ENCODE measurements at regions not wholly inside any gene's neighbourhood (a gene's known extent, or its start where the extent isn't known, plus 50 kb on each side); places are given as distances from the start of the nearest gene placed in this dataset.

- no peak for FAIRE-seq
- H2AFZ ChIP-seq (ENCODE audit: low read depth, low read length) = no peak overlapping the region
- H3K9me3 ChIP-seq (replicated peaks; ENCODE audit: control insufficient read depth, insufficient read depth, low read length) = no peaks in the 10 kb centered on the region
- no peak overlapping the region for H3K27ac ChIP-seq (ENCODE audit: insufficient read depth, low read depth, low read length)
- H3K4me3 ChIP-seq (replicated peaks in 1 of 3; ENCODE audit: insufficient read depth in 1 of 3, low read depth in 1 of 3, low read length in 3 of 3) = no peak overlapping the region
- H3K27me3 ChIP-seq (ENCODE audit: control insufficient read depth in 2 of 2, insufficient read depth in 2 of 2, low read length in 2 of 2) = no peaks in the 10 kb centered on the region
- H3K9ac ChIP-seq (replicated peaks; ENCODE audit: extremely low read depth, insufficient read depth, low read length) = no peak overlapping the region
- dilution Hi-C loops (cut with MboI; ENCODE audit: extremely low pct_ligation_motif_present, low sequenced_read_pairs) = no loop called here
- no peak overlapping the region for H3K4me2 ChIP-seq (ENCODE audit: insufficient read depth, low read length)
- intact Hi-C loops (cut with micrococcal nuclease) = no loop called here
- DNase-seq (ENCODE audit: low read depth, low spot score) = no peak
- no peaks in the 10 kb centered on the region for H3K4me1 ChIP-seq (ENCODE audit: control insufficient read depth, extremely low read depth, insufficient read depth, low read length)
- TF ChIP-seq MAX (IDR thresholded peaks at IDR 0.05; ENCODE audit: insufficient read depth, insufficient read length) = no peak
- no peak for TF ChIP-seq GATA2 (IDR thresholded peaks at IDR 0.05; ENCODE audit: insufficient read depth, insufficient read length, low read depth, low read length)
- no peak for TF ChIP-seq JUN (IDR thresholded peaks at IDR 0.05; ENCODE audit: borderline replicate concordance, insufficient read depth, insufficient read length, low read depth)
- no peak for TF ChIP-seq EZH2 (IDR thresholded peaks at IDR 0.05; ENCODE audit: borderline replicate concordance, low read depth, low read length, severe bottlenecking)
- TF ChIP-seq POLR2AphosphoS5 (IDR thresholded peaks at IDR 0.05; ENCODE audit: insufficient read depth, low read depth, low read length) = no peak
- TF ChIP-seq FOS (IDR thresholded peaks at IDR 0.05; ENCODE audit: borderline replicate concordance, insufficient read depth, low read length) = no peak
- no peak for TF ChIP-seq POLR2A (IDR thresholded peaks at IDR 0.05; ENCODE audit: low read depth, low read length)
- TF ChIP-seq MYC (IDR thresholded peaks at IDR 0.05; ENCODE audit: low read depth, low read length) = no peak
- no peak for TF ChIP-seq CTCF (IDR thresholded peaks at IDR 0.05; ENCODE audit: extremely low read depth in 1 of 2, insufficient read depth in 1 of 2, low read depth in 1 of 2, low read length in 2 of 2)
- no peaks in the 10 kb centered on the region for H3K9me1 ChIP-seq (replicated peaks; ENCODE audit: control insufficient read depth, extremely low read depth, insufficient read depth, low read length)
- BruUV-seq (replicated peaks) = no TSS peak
- POLR2A ChIA-PET = no interaction called here
- no peaks in the 10 kb centered on the region for H3K36me3 ChIP-seq (ENCODE audit: control insufficient read depth in 2 of 2, extremely low read depth in 1 of 2, insufficient read depth in 2 of 2, low read length in 2 of 2)
- no peaks in the 10 kb centered on the region for H3K79me2 ChIP-seq (ENCODE audit: control insufficient read depth, insufficient read depth, low read length)
- H4K20me1 ChIP-seq (replicated peaks; ENCODE audit: control insufficient read depth, extremely low read depth, insufficient read depth, low read length) = no peaks in the 10 kb centered on the region
- CTCF ChIA-PET = no interaction called here
These were observed 381.1 kb upstream of the ADAMTS16 start for GRCh38 chr5:4758996-4759395.
